Mammary epithelial cell (primary cell): ENCODE measurements at regions not wholly inside any gene's neighbourhood (a gene's known extent, or its start where the extent isn't known, plus 50 kb on each side); places are given as distances from the start of the nearest gene placed in this dataset.

Experiments
- EZH2 ChIP-seq: IDR thresholded peaks from 2 replicates; pipeline ENCODE4 v1.6.1; 2012; ENCODE audit warnings: low read length, inconsistent platforms, borderline replicate concordance
- TF ChIP-seq, protein P1 (sequence below), 2 donors: IDR thresholded peaks in 1 of 2; conservative IDR thresholded peaks in 1 of 2; 2 replicates each; pipeline ENCODE4 v1.5.1; 2011 to 2012; ENCODE audit warnings: inconsistent platforms in 2 of 2, low read length in 2 of 2, mild to moderate bottlenecking in 2 of 2, control low read depth in 1 of 2, low read depth in 1 of 2; ENCODE audit not compliant: insufficient read depth in 1 of 2; ENCODE audit errors: extremely low read depth in 1 of 2

GRCh38 chr1:83808536-83808935 is 190.4 kb downstream of the TTLL7 start:
- TF ChIP-seq, protein P1, sequence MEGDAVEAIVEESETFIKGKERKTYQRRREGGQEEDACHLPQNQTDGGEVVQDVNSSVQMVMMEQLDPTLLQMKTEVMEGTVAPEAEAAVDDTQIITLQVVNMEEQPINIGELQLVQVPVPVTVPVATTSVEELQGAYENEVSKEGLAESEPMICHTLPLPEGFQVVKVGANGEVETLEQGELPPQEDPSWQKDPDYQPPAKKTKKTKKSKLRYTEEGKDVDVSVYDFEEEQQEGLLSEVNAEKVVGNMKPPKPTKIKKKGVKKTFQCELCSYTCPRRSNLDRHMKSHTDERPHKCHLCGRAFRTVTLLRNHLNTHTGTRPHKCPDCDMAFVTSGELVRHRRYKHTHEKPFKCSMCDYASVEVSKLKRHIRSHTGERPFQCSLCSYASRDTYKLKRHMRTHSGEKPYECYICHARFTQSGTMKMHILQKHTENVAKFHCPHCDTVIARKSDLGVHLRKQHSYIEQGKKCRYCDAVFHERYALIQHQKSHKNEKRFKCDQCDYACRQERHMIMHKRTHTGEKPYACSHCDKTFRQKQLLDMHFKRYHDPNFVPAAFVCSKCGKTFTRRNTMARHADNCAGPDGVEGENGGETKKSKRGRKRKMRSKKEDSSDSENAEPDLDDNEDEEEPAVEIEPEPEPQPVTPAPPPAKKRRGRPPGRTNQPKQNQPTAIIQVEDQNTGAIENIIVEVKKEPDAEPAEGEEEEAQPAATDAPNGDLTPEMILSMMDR (conservative IDR thresholded peaks at IDR 0.05 in 1 of 2, IDR thresholded peaks at IDR 0.05 in 1 of 2; ENCODE audit: extremely low read depth in 1 of 2, insufficient read depth in 1 of 2, low read depth in 1 of 2, low read length in 2 of 2), result no peak
- no peak for TF ChIP-seq EZH2
